HCT116 (cell line): ENCODE measurements at regions not wholly inside any gene's neighbourhood (a gene's known extent, or its start where the extent isn't known, plus 50 kb on each side); places are given as distances from the start of the nearest gene placed in this dataset.

Source experiments
- ATAC-seq: fragments of 200-7000 bp; cut with Tn5 transposase; 2 replicates; pipeline ENCODE4 v1.9.1; 2020; ENCODE audit warnings: mild to moderate bottlenecking, moderate library complexity
- BruUV-seq: library from RNA; stranded (reverse); fragments of 400-500 nt; replicated peaks from 2 replicates; lab custom pipeline; 2021; lab: Mats Ljungman, UMichigan
- CTCF ChIA-PET: fragments of 300-600 bp; sonication (Branson Sonifier 250); formaldehyde crosslinking; loops from one replicate; lab custom pipeline; 2021; ENCODE audit warnings: antibody characterized with exemption; lab: Charles Lee
- POLR2A ChIA-PET: fragments of 300-600, 350-600 bp; sonication (Branson Sonifier 250); formaldehyde crosslinking; loops from one replicate; lab custom pipeline; 2021; ENCODE audit warnings: antibody characterized with exemption; lab: Charles Lee
- RAD21 ChIA-PET, 2 experiments: fragments of 300-600 bp; sonication (Branson Sonifier 250); formaldehyde crosslinking; loops; one replicate each; lab custom pipeline; 2023; ENCODE audit warnings: low total read pairs in 2 of 2; ENCODE audit not compliant: uncharacterized antibody in 2 of 2, unreplicated experiment in 2 of 2, low non-redundant PET in 1 of 2; lab: Charles Lee
- DNase-seq: peaks from one replicate; pipeline ENCODE4 v3.0.0-alpha.2; 2010; ENCODE audit warnings: low read depth, low spot score
- H2AFZ ChIP-seq: fragments of 200-600 bp; shearing (Covaris generic), sonication (generic); 2 replicates; pipeline ENCODE4 v1.6.1; 2017; ENCODE audit warnings: low read depth, mixed run types, mixed read lengths, antibody characterized with exemption, low read length; ENCODE audit not compliant: poor library complexity, severe bottlenecking
- H3K27ac ChIP-seq: 2 replicates; pipeline ENCODE4 v1.5.1; 2012; ENCODE audit warnings: low read depth, low read length
- H3K27me3 ChIP-seq: fragments of 200-600 bp; sonication (generic); 2 replicates; pipeline ENCODE4 v1.6.1; 2016; ENCODE audit warnings: mixed run types, low read length, mixed read lengths; ENCODE audit not compliant: insufficient read depth
- H3K36me3 ChIP-seq, 2 experiments: fragments of 200-500 bp in 1 of 2; fragments of 200-600 bp in 1 of 2; sonication (Bioruptor generic) in 1 of 2; sonication (generic) in 1 of 2; 2 replicates each; pipeline versions ENCODE4 v1.5.1 to v1.6.1; 2014 to 2016; ENCODE audit warnings: low read length in 2 of 2, inconsistent platforms in 1 of 2, mixed read lengths in 1 of 2, mixed run types in 1 of 2; ENCODE audit not compliant: insufficient read depth in 2 of 2, control insufficient read depth in 1 of 2
- H3K4me1 ChIP-seq, 2 experiments: fragments of 200-600 bp in 1 of 2; sonication (generic) in 1 of 2; 2 replicates each; pipeline versions ENCODE4 v1.5.1 to v1.6.1; 2012 to 2017; ENCODE audit warnings: low read length in 2 of 2, inconsistent platforms in 1 of 2, mild to moderate bottlenecking in 1 of 2, mixed read lengths in 1 of 2, mixed run types in 1 of 2, moderate library complexity in 1 of 2; ENCODE audit not compliant: insufficient read depth in 2 of 2, control insufficient read depth in 1 of 2
- H3K4me2 ChIP-seq: fragments of 200-600 bp; sonication (generic); 2 replicates; pipeline ENCODE4 v1.6.1; 2017; ENCODE audit warnings: mixed run types, low read length, mixed read lengths
- H3K4me3 ChIP-seq, 2 experiments: fragments of 200-600 bp in 1 of 2; sonication (generic) in 1 of 2; replicated peaks in 1 of 2; 2 replicates each; pipeline ENCODE4 v1.5.1; 2011 to 2016; ENCODE audit warnings: low read length in 2 of 2, control low read depth in 1 of 2, low read depth in 1 of 2, mild to moderate bottlenecking in 1 of 2, mixed read lengths in 1 of 2, mixed run types in 1 of 2
- H3K79me2 ChIP-seq: fragments of 200-600 bp; sonication (generic); 2 replicates; pipeline ENCODE4 v1.6.1; 2017; ENCODE audit warnings: mild to moderate bottlenecking, mixed run types, low read length, moderate library complexity, mixed read lengths; ENCODE audit not compliant: insufficient read depth
- H3K9ac ChIP-seq: fragments of 200-600 bp; sonication (generic); 2 replicates; pipeline ENCODE4 v1.6.1; 2016; ENCODE audit warnings: low read length, mixed read lengths
- H3K9me2 ChIP-seq: fragments of 200-600 bp; sonication (generic), shearing (Covaris generic); 2 replicates; pipeline ENCODE4 v1.6.1; 2017; ENCODE audit warnings: mixed run types, mild to moderate bottlenecking, moderate library complexity; ENCODE audit not compliant: insufficient read depth
- H3K9me3 ChIP-seq, 2 experiments: fragments of 200-500 bp in 1 of 2; fragments of 200-600 bp in 1 of 2; sonication (Bioruptor generic) in 1 of 2; sonication (generic) in 1 of 2; 2 replicates each; pipeline ENCODE4 v1.6.1; 2014 to 2017; ENCODE audit warnings: low read length in 2 of 2, mixed read lengths in 2 of 2, inconsistent platforms in 1 of 2, low read depth in 1 of 2, mild to moderate bottlenecking in 1 of 2, mixed run types in 1 of 2, moderate library complexity in 1 of 2; ENCODE audit not compliant: control insufficient read depth in 1 of 2, insufficient read depth in 1 of 2
- H4K20me1 ChIP-seq: fragments of 200-600 bp; sonication (generic), shearing (Covaris generic); 2 replicates; pipeline ENCODE4 v1.6.1; 2017; ENCODE audit warnings: mixed run types, mild to moderate bottlenecking, moderate library complexity; ENCODE audit not compliant: insufficient read depth
- CEBPB ChIP-seq: IDR thresholded peaks from 2 replicates; pipeline ENCODE4 v1.6.1; 2012; ENCODE audit warnings: low read depth
- JUND ChIP-seq: IDR thresholded peaks from 2 replicates; pipeline ENCODE4 v1.6.1; 2012
- POLR2A ChIP-seq: IDR thresholded peaks from 2 replicates; pipeline ENCODE4 v1.7.0; 2011; ENCODE audit warnings: borderline replicate concordance; ENCODE audit not compliant: insufficient read depth, insufficient read length; ENCODE audit errors: extremely low read depth
- SIN3A ChIP-seq: IDR thresholded peaks from 2 replicates; pipeline ENCODE4 v1.6.1; 2012; ENCODE audit warnings: low read depth
- SP1 ChIP-seq: IDR thresholded peaks from 2 replicates; pipeline ENCODE4 v1.6.1; 2012; ENCODE audit warnings: low read depth
- SRF ChIP-seq: IDR thresholded peaks from 2 replicates; pipeline ENCODE4 v1.6.1; 2012; ENCODE audit warnings: low read depth
- TCF7L2 ChIP-seq: IDR thresholded peaks from 2 replicates; pipeline ENCODE4 v1.7.0; 2011; ENCODE audit warnings: borderline replicate concordance, inconsistent platforms; ENCODE audit not compliant: insufficient read depth, insufficient read length; ENCODE audit errors: extremely low read depth
- ZNF274 ChIP-seq: fragments of 200-500 bp; sonication (Bioruptor generic); IDR thresholded peaks from 2 replicates; pipeline ENCODE4 v1.6.1; 2014; ENCODE audit warnings: mild to moderate bottlenecking, low read depth, low read length, inconsistent platforms
- intact Hi-C: fragments of 100-400 bp; cut with micrococcal nuclease; formaldehyde crosslinking; loops from 2 replicates; pipeline ENCODE4 v1.10.0; 2022
- TF ChIP-seq, protein P1 (sequence below): IDR thresholded peaks from 2 replicates; pipeline ENCODE4 v1.6.1; 2012

DNA sequence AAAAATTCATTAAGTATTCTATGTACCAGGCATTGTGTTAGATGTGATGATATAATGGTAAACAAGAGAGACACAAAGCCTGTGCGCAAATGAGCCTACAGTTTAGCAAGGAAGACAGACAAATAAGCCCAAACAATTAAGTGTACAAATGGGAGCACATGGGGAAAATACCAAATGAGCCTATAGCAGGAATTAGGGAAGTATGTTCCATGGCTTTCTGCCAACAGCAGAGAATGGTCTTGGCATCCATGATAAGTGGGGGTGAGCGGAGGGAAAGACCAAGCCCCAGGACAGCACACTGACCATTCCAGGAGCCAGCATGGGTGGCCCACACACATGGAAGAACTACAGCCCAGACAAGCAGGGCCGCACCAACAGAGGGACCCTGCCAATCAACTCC, 369.7 kb downstream of the DEPDC1B start:
- Histone ChIP-seq H3K4me1 (peaks cover 0 to 4% of the 10 kb centered on the region in 2 experiments; a peak in 1 of 4 replicates), H3K9me2 (no peaks in the 10 kb centered on the region), H3K27me3 (no peaks in the 10 kb centered on the region), H4K20me1 (no peaks in the 10 kb centered on the region), H3K9me3 (no peaks in the 10 kb centered on the region), H3K4me2 (no peak overlapping the region), H3K79me2 (no peaks in the 10 kb centered on the region), H3K9ac (no peak overlapping the region), H3K4me3 (no peak overlapping the region), H3K27ac (no peak overlapping the region), H3K36me3 (no peaks in the 10 kb centered on the region), H2AFZ (no peak overlapping the region)
- intact Hi-C loops = no loop called here
- DNase-seq = no peak
- RAD21 ChIA-PET = no interaction called here
- POLR2A ChIA-PET = no interaction called here
- CTCF ChIA-PET = no interaction called here
- TF ChIP-seq TCF7L2 (no peak), ZNF274 (no peak), CEBPB (no peak), SIN3A (no peak), JUND (no peak), POLR2A (no peak), SP1 (no peak), SRF (no peak)
- TF ChIP-seq, protein P1, sequence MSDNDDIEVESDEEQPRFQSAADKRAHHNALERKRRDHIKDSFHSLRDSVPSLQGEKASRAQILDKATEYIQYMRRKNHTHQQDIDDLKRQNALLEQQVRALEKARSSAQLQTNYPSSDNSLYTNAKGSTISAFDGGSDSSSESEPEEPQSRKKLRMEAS = no peak
- ATAC-seq = no peak
- BruUV-seq = no TSS peak

- POLR2A ChIA-PET = no interaction called here
- TF ChIP-seq CEBPB = no peak
Observed at GRCh38 chr5:60325870-60326269, 374.1 kb downstream of the DEPDC1B start.

More at GRCh38 chr5:60325870-60326269, 374.1 kb downstream of the DEPDC1B start:
- H3K27ac ChIP-seq = no peak overlapping the region
- H3K36me3 ChIP-seq = no peaks in the 10 kb centered on the region
- H3K9ac ChIP-seq = no peak overlapping the region
- H4K20me1 ChIP-seq = no peaks in the 10 kb centered on the region
- H3K9me3 ChIP-seq = no peaks in the 10 kb centered on the region
- ChIA-PET RAD21 (no interaction called here), CTCF (no interaction called here)
- intact Hi-C loops = no loop called here
- no peaks in the 10 kb centered on the region for H3K79me2 ChIP-seq
- H3K4me2 ChIP-seq = no peak overlapping the region
- DNase-seq (no peak), ATAC-seq (no peak)
- 0 out of 2 replicates have a peak, but pooled peaks cover 1% of the 10 kb centered on the region for H3K27me3 ChIP-seq
- H2AFZ ChIP-seq = no peak overlapping the region
- H3K4me3 ChIP-seq = no peak overlapping the region
- no TSS peak for BruUV-seq
- no peaks in the 10 kb centered on the region for H3K9me2 ChIP-seq
- H3K4me1 ChIP-seq = no peaks in the 10 kb centered on the region
